Rectal smooth muscle tissue (tissue), 1 donor: ENCODE measurements at regions not wholly inside any gene's neighbourhood (a gene's known extent, or its start where the extent isn't known, plus 50 kb on each side); places are given as distances from the start of the nearest gene placed in this dataset.

Source experiments
- H3K27ac ChIP-seq: one replicate; pipeline ENCODE4 v1.7.0; 2013; ENCODE audit warnings: low read depth, low read length, inconsistent platforms
- H3K27me3 ChIP-seq: one replicate; pipeline ENCODE4 v1.7.0; 2013; ENCODE audit warnings: low read length; ENCODE audit not compliant: control insufficient read depth, insufficient read depth
- H3K36me3 ChIP-seq: one replicate; pipeline ENCODE4 v1.7.0; 2013; ENCODE audit warnings: low read length; ENCODE audit not compliant: control insufficient read depth, insufficient read depth
- H3K4me1 ChIP-seq: one replicate; pipeline ENCODE4 v1.7.0; 2013; ENCODE audit warnings: low read length; ENCODE audit not compliant: control insufficient read depth, insufficient read depth
- H3K4me3 ChIP-seq: one replicate; pipeline ENCODE4 v1.7.0; 2013; ENCODE audit warnings: low read length
- H3K9ac ChIP-seq: one replicate; pipeline ENCODE4 v1.7.0; 2013; ENCODE audit warnings: low read length

- Histone ChIP-seq H3K27ac (no peak overlapping the region), H3K36me3 (no peaks in the 10 kb centered on the region), H3K4me3 (no peak overlapping the region), H3K27me3 (no peaks in the 10 kb centered on the region), H3K9ac (no peak overlapping the region), H3K4me1 (no peaks in the 10 kb centered on the region)
Observed at GRCh38 chr5:175275748-175276147, 168.2 kb downstream of the DRD1 start.

- H3K4me3 ChIP-seq: no peak overlapping the region
- no peaks in the 10 kb centered on the region for H3K27me3 ChIP-seq
- no peaks in the 10 kb centered on the region for H3K4me1 ChIP-seq
- no peak overlapping the region for H3K9ac ChIP-seq
- H3K27ac ChIP-seq: no peak overlapping the region
- no peaks in the 10 kb centered on the region for H3K36me3 ChIP-seq
Observed at GRCh38 chr5:175275097-175275496, 168.9 kb downstream of the DRD1 start.

- H3K4me3 ChIP-seq: no peak overlapping the region
- H3K4me1 ChIP-seq: no peaks in the 10 kb centered on the region
- no peaks in the 10 kb centered on the region for H3K27me3 ChIP-seq
Observed at GRCh38 chr5:175274171-175274570, 169.8 kb downstream of the DRD1 start.

GRCh38 chr5:175264406-175264805 lies 179.6 kb downstream of the DRD1 start:
- no peak overlapping the region for H3K9ac ChIP-seq
- H3K36me3 ChIP-seq: no peaks in the 10 kb centered on the region
- no peaks in the 10 kb centered on the region for H3K4me1 ChIP-seq
- H3K4me3 ChIP-seq: no peak overlapping the region
- no peaks in the 10 kb centered on the region for H3K27me3 ChIP-seq
- no peak overlapping the region for H3K27ac ChIP-seq

More at GRCh38 chr5:175274171-175274570, 169.8 kb downstream of the DRD1 start:
- Histone ChIP-seq H3K36me3 (no peaks in the 10 kb centered on the region), H3K27ac (no peak overlapping the region), H3K9ac (no peak overlapping the region)

- no peak overlapping the region for H3K4me3 ChIP-seq
- H3K36me3 ChIP-seq: no peaks in the 10 kb centered on the region
- no peak overlapping the region for H3K27ac ChIP-seq
- no peak overlapping the region for H3K9ac ChIP-seq
- no peaks in the 10 kb centered on the region for H3K27me3 ChIP-seq
- no peaks in the 10 kb centered on the region for H3K4me1 ChIP-seq
Observed at GRCh38 chr5:175263776-175264175, 180.2 kb downstream of the DRD1 start.

- no peak overlapping the region for H3K9ac ChIP-seq
- no peak overlapping the region for H3K4me3 ChIP-seq
- no peaks in the 10 kb centered on the region for H3K27me3 ChIP-seq
- H3K4me1 ChIP-seq: no peaks in the 10 kb centered on the region
- H3K36me3 ChIP-seq: no peaks in the 10 kb centered on the region
- H3K27ac ChIP-seq: no peak overlapping the region
Observed at GRCh38 chr5:175261526-175261925, 182.5 kb downstream of the DRD1 start.

- no peaks in the 10 kb centered on the region for H3K27me3 ChIP-seq
- H3K9ac ChIP-seq: no peak overlapping the region
- no peak overlapping the region for H3K4me3 ChIP-seq
- H3K4me1 ChIP-seq: no peaks in the 10 kb centered on the region
- no peak overlapping the region for H3K27ac ChIP-seq
- no peaks in the 10 kb centered on the region for H3K36me3 ChIP-seq
Observed at GRCh38 chr5:175261037-175261436, 182.9 kb downstream of the DRD1 start.

GRCh38 chr5:175257847-175258194 lies 186.2 kb downstream of the DRD1 start:
- Histone ChIP-seq H3K27me3 (no peaks in the 10 kb centered on the region), H3K9ac (no peak overlapping the region), H3K4me3 (no peak overlapping the region), H3K36me3 (no peaks in the 10 kb centered on the region), H3K27ac (no peak overlapping the region), H3K4me1 (no peaks in the 10 kb centered on the region)

GRCh38 chr5:175257128-175257846 lies 186.7 kb downstream of the DRD1 start:
- no peaks in the 10 kb centered on the region for H3K27me3 ChIP-seq
- H3K9ac ChIP-seq: no peak overlapping the region
- no peaks in the 10 kb centered on the region for H3K4me1 ChIP-seq
- no peaks in the 10 kb centered on the region for H3K36me3 ChIP-seq
- H3K4me3 ChIP-seq: no peak overlapping the region
- no peak overlapping the region for H3K27ac ChIP-seq

- no peak overlapping the region for H3K27ac ChIP-seq
- no peaks in the 10 kb centered on the region for H3K36me3 ChIP-seq
- H3K9ac ChIP-seq: no peak overlapping the region
- H3K4me1 ChIP-seq: no peaks in the 10 kb centered on the region
- H3K4me3 ChIP-seq: no peak overlapping the region
- no peaks in the 10 kb centered on the region for H3K27me3 ChIP-seq
Observed at GRCh38 chr5:175254155-175254554, 189.8 kb downstream of the DRD1 start.

- H3K4me3 ChIP-seq: no peak overlapping the region
- no peaks in the 10 kb centered on the region for H3K4me1 ChIP-seq
- H3K27ac ChIP-seq: no peak overlapping the region
- H3K36me3 ChIP-seq: no peaks in the 10 kb centered on the region
- H3K27me3 ChIP-seq: no peaks in the 10 kb centered on the region
- no peak overlapping the region for H3K9ac ChIP-seq
Observed at GRCh38 chr5:175253597-175253996, 190.4 kb downstream of the DRD1 start.

GRCh38 chr5:175252234-175252805 lies 191.7 kb downstream of the DRD1 start:
- H3K9ac ChIP-seq: no peak overlapping the region
- H3K4me1 ChIP-seq: no peaks in the 10 kb centered on the region
- H3K4me3 ChIP-seq: no peak overlapping the region
- H3K27ac ChIP-seq: no peak overlapping the region
- H3K36me3 ChIP-seq: no peaks in the 10 kb centered on the region
- H3K27me3 ChIP-seq: no peaks in the 10 kb centered on the region

- Histone ChIP-seq H3K27ac (no peak overlapping the region), H3K4me1 (no peaks in the 10 kb centered on the region), H3K27me3 (no peaks in the 10 kb centered on the region), H3K36me3 (no peaks in the 10 kb centered on the region), H3K4me3 (no peak overlapping the region), H3K9ac (no peak overlapping the region)
Observed at GRCh38 chr5:175250426-175250825, 193.6 kb downstream of the DRD1 start.
